IMR-90 (cell line): ENCODE measurements at regions not wholly inside any gene's neighbourhood (a gene's known extent, or its start where the extent isn't known, plus 50 kb on each side); places are given as distances from the start of the nearest gene placed in this dataset.

Source experiments
- ATAC-seq: fragments of 200-7000 bp; cut with Tn5 transposase; 2 replicates; pipeline ENCODE4 v1.9.1; 2020; ENCODE audit warnings: low read depth, mild to moderate bottlenecking, moderate library complexity
- BruUV-seq: library from RNA; stranded (reverse); fragments of 400-500 nt; replicated peaks from 2 replicates; lab custom pipeline; 2021; lab: Mats Ljungman, UMichigan
- CTCF ChIA-PET: fragments of 300-600 bp; formaldehyde crosslinking; extraction: SDS; loops from one replicate; lab custom pipeline; 2021; ENCODE audit warnings: antibody characterized with exemption; lab: Yijun Ruan, JAX
- POLR2A ChIA-PET: fragments of 300-600 bp; sonication (Branson Sonifier 250); formaldehyde crosslinking; loops from one replicate; lab custom pipeline; 2022; ENCODE audit warnings: antibody characterized with exemption; ENCODE audit not compliant: unreplicated experiment; lab: Charles Lee
- DNase-seq: peaks from one replicate; pipeline ENCODE4 v3.0.0; 2013
- H2AFZ ChIP-seq: replicated peaks from 2 replicates; pipeline ENCODE3; 2013; ENCODE audit warnings: low read length, mild to moderate bottlenecking; ENCODE audit not compliant: poor library complexity
- H2AK5ac ChIP-seq: 2 replicates; pipeline ENCODE4 v1.6.1; 2013; ENCODE audit warnings: low read depth, low read length, inconsistent platforms
- H2AK9ac ChIP-seq: replicated peaks from 2 replicates; pipeline ENCODE3; 2013; ENCODE audit warnings: mild to moderate bottlenecking, low read depth, low read length, moderate library complexity; ENCODE audit not compliant: poor library complexity
- H2BK120ac ChIP-seq: 2 replicates; pipeline ENCODE4 v1.6.1; 2013; ENCODE audit warnings: low read depth, low read length, inconsistent platforms
- H2BK15ac ChIP-seq: 3 replicates; pipeline ENCODE4 v1.6.1; 2013; ENCODE audit warnings: low read depth, low read length, inconsistent platforms
- H2BK20ac ChIP-seq: 2 replicates; pipeline ENCODE4 v1.6.1; 2013; ENCODE audit warnings: low read depth, mild to moderate bottlenecking, inconsistent platforms, low read length, moderate library complexity
- H2BK5ac ChIP-seq: 2 replicates; pipeline ENCODE4 v1.6.1; 2013; ENCODE audit warnings: mild to moderate bottlenecking, low read depth, low read length, inconsistent platforms; ENCODE audit not compliant: poor library complexity, severe bottlenecking
- H3K14ac ChIP-seq: replicated peaks from 2 replicates; pipeline ENCODE4 v1.6.1; 2013; ENCODE audit warnings: low read depth, low read length, inconsistent platforms
- H3K18ac ChIP-seq: 2 replicates; pipeline ENCODE4 v1.6.1; 2013; ENCODE audit warnings: low read depth, low read length, control low read depth
- H3K23ac ChIP-seq: 2 replicates; pipeline ENCODE4 v1.6.1; 2013; ENCODE audit warnings: low read depth, low read length, inconsistent platforms
- H3K27ac ChIP-seq: 2 replicates; pipeline ENCODE4 v1.5.1; 2013; ENCODE audit warnings: mild to moderate bottlenecking, control low read depth, low read length; ENCODE audit not compliant: insufficient read depth
- H3K27me3 ChIP-seq: 2 replicates; pipeline ENCODE4 v1.6.1; 2013; ENCODE audit warnings: low read length; ENCODE audit not compliant: control insufficient read depth, insufficient read depth
- H3K36me3 ChIP-seq: 2 replicates; pipeline ENCODE4 v1.6.1; 2013; ENCODE audit warnings: low read length, mixed read lengths; ENCODE audit not compliant: control insufficient read depth, insufficient read depth
- H3K4ac ChIP-seq: 2 replicates; pipeline ENCODE4 v1.6.1; 2013; ENCODE audit warnings: low read depth, low read length, inconsistent platforms
- H3K4me1 ChIP-seq: 2 replicates; pipeline ENCODE4 v1.6.1; 2013; ENCODE audit warnings: low read length, mixed read lengths; ENCODE audit not compliant: control insufficient read depth, insufficient read depth
- H3K4me2 ChIP-seq: 2 replicates; pipeline ENCODE4 v1.6.1; 2013; ENCODE audit warnings: low read depth, mild to moderate bottlenecking, control low read depth, low read length, moderate library complexity
- H3K4me3 ChIP-seq: 2 replicates; pipeline ENCODE4 v1.5.1; 2013; ENCODE audit warnings: low read depth, mild to moderate bottlenecking, control low read depth, low read length, moderate library complexity; ENCODE audit not compliant: insufficient read depth
- H3K56ac ChIP-seq: 2 replicates; pipeline ENCODE4 v1.6.1; 2013; ENCODE audit warnings: low read length, inconsistent platforms; ENCODE audit not compliant: insufficient read depth; ENCODE audit errors: extremely low read depth
- H3K79me1 ChIP-seq, 2 experiments: 2 replicates each; pipeline ENCODE4 v1.6.1; 2013; ENCODE audit warnings: low read length in 2 of 2, inconsistent platforms in 1 of 2, low read depth in 1 of 2
- H3K9ac ChIP-seq: 2 replicates; pipeline ENCODE4 v1.6.1; 2013; ENCODE audit warnings: low read depth, low read length, control low read depth
- H3K9me1 ChIP-seq: 2 replicates; pipeline ENCODE4 v1.6.1; 2013; ENCODE audit warnings: low read length, inconsistent platforms; ENCODE audit not compliant: insufficient read depth
- H3K9me3 ChIP-seq: 2 replicates; pipeline ENCODE4 v1.6.1; 2013; ENCODE audit warnings: low read length; ENCODE audit not compliant: control insufficient read depth, insufficient read depth
- H4K20me1 ChIP-seq: 2 replicates; pipeline ENCODE4 v1.6.1; 2013; ENCODE audit warnings: low read length, inconsistent platforms; ENCODE audit not compliant: insufficient read depth
- H4K5ac ChIP-seq: 2 replicates; pipeline ENCODE4 v1.6.1; 2013; ENCODE audit warnings: mild to moderate bottlenecking, low read depth, low read length, control low read depth
- H4K8ac ChIP-seq, 2 experiments: 2 replicates each; pipeline ENCODE4 v1.6.1; 2013; ENCODE audit warnings: low read depth in 2 of 2, low read length in 2 of 2, control low read depth in 1 of 2, inconsistent platforms in 1 of 2
- H4K91ac ChIP-seq: 2 replicates; pipeline ENCODE4 v1.6.1; 2013; ENCODE audit warnings: low read depth, low read length, inconsistent platforms; ENCODE audit not compliant: insufficient read depth
- MAFK ChIP-seq: IDR thresholded peaks from 2 replicates; pipeline ENCODE4 v1.6.1; 2012; ENCODE audit warnings: low read depth, low read length, improper control_type of control experiment
- MAZ ChIP-seq: IDR thresholded peaks from 2 replicates; pipeline ENCODE4 v1.6.1; 2012; ENCODE audit warnings: low read depth, mild to moderate bottlenecking, low read length, improper control_type of control experiment, moderate library complexity, borderline replicate concordance
- RCOR1 ChIP-seq: IDR thresholded peaks from 2 replicates; pipeline ENCODE4 v1.6.1; 2012; ENCODE audit warnings: mild to moderate bottlenecking, low read length, improper control_type of control experiment; ENCODE audit not compliant: insufficient replicate concordance
- WGBS, 2 experiments: methylation state at CpG; one replicate each; pipeline versions ENCODE4 v1.1.5 to v1.1.7; 2013; ENCODE audit warnings: missing lambda C conversion rate in 2 of 2; ENCODE audit not compliant: insufficient read length in 1 of 2; ENCODE audit errors: extremely low coverage in 2 of 2; 5-methylcytosine and 5-hydroxymethylcytosine counted together
- dilution Hi-C: fragments of 300-500 bp; cut with HindIII; formaldehyde crosslinking; loops from one replicate; pipeline ENCODE4 v1.14.3; 2018; ENCODE audit warnings: low sequenced_read_pairs; ENCODE audit not compliant: unreplicated experiment
- in situ Hi-C: fragments of 300-500 bp; cut with MboI; formaldehyde crosslinking; loops from 3 replicates; pipeline ENCODE4 v1.14.3; 2019; ENCODE audit warnings: low sequenced_read_pairs, inconsistent platforms, mixed read lengths
- intact Hi-C: fragments of 100-400 bp; cut with micrococcal nuclease; formaldehyde crosslinking; loops from 2 replicates; pipeline ENCODE4 v1.10.0; 2022
- TF ChIP-seq, protein P1 (sequence below): fragments of 150-350 bp; IDR thresholded peaks from 2 replicates; pipeline ENCODE4 v1.6.1; 2017; ENCODE audit warnings: mild to moderate bottlenecking, antibody characterized with exemption, low read length, low read depth

DNA sequence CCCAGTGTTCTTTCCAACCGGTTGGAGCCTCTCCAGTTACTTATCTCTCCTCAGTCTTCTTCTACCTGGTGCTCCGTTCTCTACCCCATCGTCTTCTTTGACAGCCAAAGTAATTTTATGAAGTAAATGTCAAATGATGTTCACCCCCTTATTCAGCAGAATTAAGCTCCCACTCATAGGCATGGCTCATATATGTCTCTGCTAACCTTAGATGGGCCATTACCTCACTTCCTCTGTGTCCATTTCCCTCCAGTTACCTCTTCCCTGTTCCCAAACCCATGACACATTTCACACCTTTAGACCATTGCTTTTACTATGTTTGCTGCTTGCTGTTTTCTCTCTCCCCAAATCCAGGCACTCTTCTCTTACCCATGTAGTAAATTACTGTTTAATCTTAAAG, 607.0 kb downstream of the RNF144A start:
- ChIA-PET CTCF (no interaction called here), POLR2A (no interaction called here)
- no peak overlapping the region for H2AK5ac ChIP-seq
- no TSS peak for BruUV-seq
- H4K20me1 ChIP-seq: no peaks in the 10 kb centered on the region
- H3K4ac ChIP-seq: no peak overlapping the region
- dilution Hi-C loops: no loop called here
- H3K4me1 ChIP-seq: no peaks in the 10 kb centered on the region
- H2BK5ac ChIP-seq: no peak overlapping the region
- ATAC-seq (no peak), DNase-seq (no peak)
- no peak overlapping the region for H3K23ac ChIP-seq
- no peak overlapping the region for H2AFZ ChIP-seq
- H3K4me2 ChIP-seq: no peak overlapping the region
- TF ChIP-seq MAFK: no peak
- no peak for TF ChIP-seq MAZ
- TF ChIP-seq, protein P1, sequence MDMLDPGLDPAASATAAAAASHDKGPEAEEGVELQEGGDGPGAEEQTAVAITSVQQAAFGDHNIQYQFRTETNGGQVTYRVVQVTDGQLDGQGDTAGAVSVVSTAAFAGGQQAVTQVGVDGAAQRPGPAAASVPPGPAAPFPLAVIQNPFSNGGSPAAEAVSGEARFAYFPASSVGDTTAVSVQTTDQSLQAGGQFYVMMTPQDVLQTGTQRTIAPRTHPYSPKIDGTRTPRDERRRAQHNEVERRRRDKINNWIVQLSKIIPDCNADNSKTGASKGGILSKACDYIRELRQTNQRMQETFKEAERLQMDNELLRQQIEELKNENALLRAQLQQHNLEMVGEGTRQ: no peak
- no peak for TF ChIP-seq RCOR1
- H3K9ac ChIP-seq: no peak overlapping the region
- H3K36me3 ChIP-seq: no peaks in the 10 kb centered on the region
- H3K9me3 ChIP-seq: peaks cover 7% of the 10 kb centered on the region
- no CpG with 5 or more reads among the region's 3 CpGs for WGBS, 2 experiments
- H3K27me3 ChIP-seq: no peaks in the 10 kb centered on the region
- no peak overlapping the region for H4K5ac ChIP-seq
- no peak overlapping the region for H3K18ac ChIP-seq
- H3K27ac ChIP-seq: no peak overlapping the region
- intact Hi-C loops: no loop called here
- H3K4me3 ChIP-seq: no peak overlapping the region
- H3K56ac ChIP-seq: no peak overlapping the region
- H2AK9ac ChIP-seq: no peak overlapping the region
- H4K8ac ChIP-seq: no peak overlapping the region
- no peak overlapping the region for H2BK15ac ChIP-seq
- H3K79me1 ChIP-seq: no peaks in the 10 kb centered on the region
- H2BK120ac ChIP-seq: no peak overlapping the region
- no peaks in the 10 kb centered on the region for H3K9me1 ChIP-seq
- no peak overlapping the region for H3K14ac ChIP-seq
- no peak overlapping the region for H4K91ac ChIP-seq
- H2BK20ac ChIP-seq: no peak overlapping the region
- in situ Hi-C loops: no loop called here
